RPMI7951 (cell line): ENCODE measurements at regions not wholly inside any gene's neighbourhood (a gene's known extent, or its start where the extent isn't known, plus 50 kb on each side); places are given as distances from the start of the nearest gene placed in this dataset.
"Not testable (repeated sequence)": the region's sequence is repeated elsewhere in the genome, so short reads cannot be mapped to it uniquely, and the experiment has no call there.

ENCODE experiments used
- DNase-seq: peaks from one replicate; pipeline ENCODE4 v3.0.0-alpha.2; 2012; ENCODE audit warnings: low read depth

GRCh38 chr1:218494449-218494852 lies 149.3 kb downstream of the TGFB2 start:
- no peak for DNase-seq

- DNase-seq, result no peak
Measured at GRCh38 chr1:218495931-218496330, 150.8 kb downstream of the TGFB2 start.

DNA sequence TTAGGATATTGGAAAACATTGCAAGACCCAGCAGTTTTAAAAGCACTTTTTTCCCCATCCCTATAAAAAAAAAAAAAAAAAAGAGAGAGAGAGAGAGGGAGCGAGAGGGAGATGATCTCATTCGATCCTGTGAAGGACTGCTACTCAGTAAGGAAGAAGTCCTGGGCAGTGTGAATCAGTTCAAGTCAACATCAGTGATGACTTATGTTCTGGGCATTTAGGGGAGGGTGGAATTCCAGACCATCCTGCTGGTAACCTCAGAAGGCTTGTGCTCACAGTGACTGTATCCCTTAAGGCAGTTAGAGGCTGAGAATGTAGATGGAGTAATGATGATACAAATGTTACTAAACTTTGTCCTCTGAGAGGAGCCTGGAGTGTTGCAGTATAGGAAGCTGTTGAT lies 151.4 kb downstream of the TGFB2 start:
- peak; percentile 100 for DNase-seq

DNA sequence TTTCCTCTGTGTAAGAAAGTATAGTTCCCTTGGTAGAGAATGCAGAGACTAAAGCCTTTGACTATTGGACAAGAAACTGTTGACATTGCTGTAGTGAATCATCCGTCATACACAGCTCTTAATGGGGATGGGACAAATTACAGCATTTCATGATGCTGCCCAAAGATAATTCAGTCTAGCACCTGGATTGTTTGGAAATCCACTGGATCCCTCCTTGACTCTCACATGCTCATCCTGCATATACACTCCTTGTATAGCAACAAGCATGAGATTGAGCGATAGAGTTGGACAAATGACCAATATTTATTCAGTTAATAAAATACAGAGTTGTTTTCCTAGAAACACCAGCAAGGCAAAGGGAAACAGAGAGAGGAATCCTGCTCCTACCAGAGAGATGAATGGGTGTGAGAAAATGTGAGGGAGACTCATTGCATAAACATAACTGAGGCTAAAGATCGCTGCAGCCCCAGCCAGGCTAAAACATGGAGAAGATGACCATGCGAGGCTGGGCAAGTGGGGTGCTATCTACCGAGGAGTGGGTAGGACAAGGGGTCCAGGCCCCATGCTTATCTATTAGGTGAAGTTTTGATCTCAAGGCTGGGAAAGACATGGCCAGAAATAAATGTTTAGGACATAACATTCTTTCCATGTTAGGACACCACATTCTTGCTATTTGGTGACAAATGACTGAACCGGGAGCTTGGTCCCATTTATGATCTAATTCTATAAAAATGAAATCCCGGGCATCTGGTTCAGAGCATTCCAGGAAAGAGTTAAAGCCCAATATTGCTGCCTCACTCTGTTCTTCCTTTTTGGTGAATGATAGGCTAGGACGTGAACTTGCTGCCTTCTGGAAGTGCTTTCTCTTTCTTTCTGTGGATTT lies 153.2 kb downstream of the TGFB2 start:
- DNase-seq, result peak; percentile 66

DNA sequence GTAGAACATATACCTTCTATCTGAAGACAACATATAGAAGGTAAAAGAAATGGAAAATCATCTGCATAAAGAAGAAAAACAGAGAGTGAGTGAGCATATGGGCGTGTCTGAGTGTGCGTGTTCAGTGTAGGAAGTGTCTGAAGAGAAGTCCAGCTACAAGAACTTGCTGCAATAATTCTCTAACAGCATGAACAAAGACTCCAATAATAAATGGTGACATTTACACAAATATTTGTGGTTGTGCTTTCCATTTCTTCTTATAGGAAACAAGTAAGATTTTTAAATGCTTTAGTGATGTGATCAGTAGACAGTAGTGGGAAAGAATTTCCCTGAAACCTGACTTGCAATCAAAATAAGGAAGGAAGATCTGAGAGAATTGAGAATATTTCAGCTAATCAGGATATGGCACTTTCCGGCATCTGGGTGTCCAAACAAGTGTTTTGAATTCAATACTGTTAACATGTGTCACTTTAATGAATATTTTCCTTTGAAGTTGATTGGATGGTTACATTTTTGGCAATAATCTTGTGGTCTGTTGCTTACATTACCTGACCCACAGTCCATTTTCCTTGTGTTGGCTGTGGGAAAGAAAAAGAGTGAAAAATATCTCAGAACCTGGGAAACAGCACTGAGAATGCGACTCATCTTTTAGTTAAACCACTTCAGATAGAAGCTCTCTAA lies 154.0 kb downstream of the TGFB2 start:
- peak; percentile 67 for DNase-seq

- no peak for DNase-seq
Measured at GRCh38 chr1:218499911-218500310, 154.8 kb downstream of the TGFB2 start.

GRCh38 chr1:218501161-218501560 lies 156.0 kb downstream of the TGFB2 start:
- no peak for DNase-seq

DNA sequence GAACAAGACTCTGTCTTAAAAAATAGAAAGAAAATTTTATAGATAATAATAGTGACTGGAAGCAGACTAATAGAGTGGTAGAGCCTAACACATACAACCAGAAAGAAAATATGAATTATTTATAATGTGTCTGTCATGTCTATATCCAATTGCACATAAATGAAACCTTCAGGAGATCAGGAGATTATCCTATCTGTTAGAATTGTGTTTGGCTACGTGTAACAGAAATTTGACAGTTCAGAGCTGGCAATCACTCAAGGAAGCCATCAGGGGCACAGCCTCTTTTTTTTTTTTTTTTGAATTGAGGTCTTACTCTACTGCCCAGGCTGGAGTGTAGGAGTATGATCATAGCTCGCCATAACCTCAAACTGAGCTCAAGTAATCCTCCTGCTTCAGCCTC lies 157.2 kb downstream of the TGFB2 start:
- no peak for DNase-seq

DNA sequence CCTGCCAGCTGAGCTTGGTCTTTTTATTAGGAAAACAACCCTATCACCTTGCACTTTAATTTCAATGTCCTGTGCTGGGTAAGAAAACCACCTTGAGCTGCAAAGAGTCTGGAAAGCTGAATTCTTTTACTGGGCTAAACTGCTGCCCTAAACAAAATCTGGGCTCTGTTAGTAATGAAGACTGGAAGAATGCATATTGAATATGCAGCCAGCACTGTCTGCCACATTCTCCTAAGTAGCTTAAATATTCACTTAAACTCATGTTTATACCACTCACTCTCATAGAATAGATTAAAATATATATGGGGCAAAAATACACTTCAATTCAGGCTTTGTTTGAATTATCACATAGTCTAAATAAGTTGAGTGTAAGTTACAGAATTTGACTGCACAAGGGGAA lies 158.0 kb downstream of the TGFB2 start:
- no peak for DNase-seq

- DNase-seq, result no peak
Measured at GRCh38 chr1:218507355-218508002, 162.3 kb downstream of the TGFB2 start.

- DNase-seq, result no peak
Measured at GRCh38 chr1:218510153-218510772, 165.1 kb downstream of the TGFB2 start.

GRCh38 chr1:218513328-218513727 lies 168.2 kb downstream of the TGFB2 start:
- no peak for DNase-seq

GRCh38 chr1:218514689-218515088 lies 169.6 kb downstream of the TGFB2 start:
- no peak for DNase-seq

- no peak for DNase-seq
Measured at GRCh38 chr1:218516526-218516925, 171.4 kb downstream of the TGFB2 start.

- DNase-seq, result peak; percentile 53
Measured at GRCh38 chr1:218517459-218517858, 172.3 kb downstream of the TGFB2 start.

- DNase-seq, result no peak
Measured at GRCh38 chr1:218518216-218518740, 173.1 kb downstream of the TGFB2 start.

DNA sequence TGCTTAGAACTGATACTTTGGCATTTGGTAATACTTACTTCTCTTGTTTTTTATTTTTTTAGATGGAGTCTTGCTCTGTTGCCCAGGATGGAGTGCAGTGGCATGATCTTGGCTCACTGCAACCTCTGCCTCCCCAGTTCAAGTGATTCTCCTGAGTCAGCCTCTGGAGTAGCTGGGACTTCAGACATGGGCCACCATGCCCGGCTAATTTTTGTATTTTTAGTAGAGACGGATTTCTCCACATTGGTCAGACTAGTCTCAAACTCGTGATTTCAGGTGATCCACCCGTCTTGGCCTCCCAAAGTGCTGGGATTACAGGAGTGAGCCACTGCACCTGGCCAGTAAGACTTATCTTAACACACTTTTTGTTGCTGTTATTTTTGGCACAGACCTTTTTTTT lies 175.5 kb downstream of the TGFB2 start:
- DNase-seq, result not testable (repeated sequence)

DNA sequence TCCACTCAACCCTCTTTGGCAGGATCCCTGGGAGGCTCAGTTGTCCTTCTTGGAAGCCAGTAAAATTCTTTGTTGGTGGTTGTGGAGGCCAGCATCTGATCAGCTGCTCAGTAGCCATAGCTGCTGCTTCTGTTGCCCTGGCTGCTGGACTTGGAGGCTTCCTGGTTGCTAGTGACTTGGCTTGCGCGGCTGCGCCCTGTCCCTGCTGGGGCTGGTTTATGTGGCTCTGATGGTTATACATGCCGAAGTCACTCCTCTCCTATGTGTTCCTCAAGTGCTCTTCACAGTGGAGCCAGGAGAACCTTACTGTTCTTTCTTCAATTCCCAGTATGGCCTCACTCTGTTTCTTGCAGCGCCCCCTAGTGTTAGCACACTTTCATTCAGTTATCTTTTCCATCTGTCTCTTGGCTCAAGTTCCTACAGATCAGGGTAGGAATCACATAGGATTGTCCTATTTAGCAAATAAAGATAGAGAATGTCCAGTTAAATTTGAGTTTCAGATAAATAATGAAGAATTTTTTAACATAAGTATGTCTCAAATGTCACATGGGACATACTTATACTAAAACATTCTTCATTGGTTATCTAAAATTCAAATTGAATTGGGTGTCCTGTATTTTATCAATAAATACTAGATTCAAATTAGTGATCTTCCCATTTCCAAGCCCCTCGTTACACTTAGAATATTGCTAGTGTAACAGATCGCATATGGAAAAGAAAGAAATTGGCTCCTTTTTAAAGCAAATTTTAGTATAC lies 176.5 kb downstream of the TGFB2 start:
- peak; percentile 61 for DNase-seq

DNA sequence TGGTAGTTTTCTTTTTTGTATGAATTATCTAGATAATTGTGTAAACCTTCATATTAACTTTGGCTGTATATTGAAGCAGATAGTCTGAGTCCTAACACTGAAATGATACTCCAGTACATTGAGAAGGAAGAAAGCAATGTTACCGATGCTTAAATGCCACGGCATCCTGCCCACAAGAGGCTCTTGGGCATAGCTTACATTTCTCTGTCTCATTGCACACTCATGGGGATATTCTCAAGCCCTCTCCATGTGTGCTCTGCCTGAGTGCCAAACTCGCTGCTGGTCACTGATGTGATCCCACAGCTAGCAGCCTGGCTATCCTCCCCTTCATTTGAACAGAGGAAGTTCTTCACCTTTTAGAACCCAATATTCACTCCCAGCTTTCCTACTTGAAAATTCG lies 179.4 kb downstream of the TGFB2 start:
- peak; percentile 52 for DNase-seq

DNA sequence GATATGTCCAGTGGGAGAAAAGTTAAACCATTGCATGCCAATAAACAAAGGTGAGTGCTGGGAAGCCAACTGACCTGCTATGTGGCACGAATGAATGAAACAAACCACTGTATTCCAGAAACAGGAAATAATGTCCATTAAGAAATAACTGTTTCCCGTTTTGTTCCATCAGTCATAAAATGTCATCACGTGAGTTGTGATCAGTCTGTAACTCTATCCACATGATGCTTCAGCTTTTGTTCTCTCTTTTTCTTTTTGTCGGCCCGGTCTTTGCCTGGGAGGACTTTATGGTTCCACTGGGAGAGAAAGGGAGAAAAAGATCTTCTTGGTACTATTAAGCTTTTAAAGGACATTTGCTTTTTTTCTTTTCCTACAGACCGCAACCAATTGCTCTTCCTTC lies 179.9 kb downstream of the TGFB2 start:
- DNase-seq, result no peak
